Neural crest cell (in vitro differentiated cells): ENCODE measurements at regions not wholly inside any gene's neighbourhood (a gene's known extent, or its start where the extent isn't known, plus 50 kb on each side); places are given as distances from the start of the nearest gene placed in this dataset.

Source experiments
- DNase-seq: peaks from one replicate; pipeline ENCODE4 v3.0.0; 2021; ENCODE audit warnings: low read depth, mixed read lengths, low spot score
- H3K27ac Mint-ChIP-seq: one replicate; pipeline ENCODE4 v1.8.0; 2021; ENCODE audit warnings: mild to moderate bottlenecking, mixed read lengths; ENCODE audit not compliant: unreplicated experiment
- H3K27me3 Mint-ChIP-seq: 2 replicates; pipeline ENCODE4 v1.8.0; 2021; ENCODE audit warnings: low read depth, mild to moderate bottlenecking, mixed read lengths
- H3K36me3 Mint-ChIP-seq: 2 replicates; pipeline ENCODE4 v1.8.0; 2021; ENCODE audit warnings: low read depth, mild to moderate bottlenecking, mixed read lengths
- H3K4me1 Mint-ChIP-seq: 2 replicates; pipeline ENCODE4 v1.8.0; 2021; ENCODE audit warnings: mixed read lengths
- H3K4me3 Mint-ChIP-seq: one replicate; pipeline ENCODE4 v1.8.0; 2021; ENCODE audit warnings: mild to moderate bottlenecking, mixed read lengths
- H3K9me3 Mint-ChIP-seq: 2 replicates; pipeline ENCODE4 v1.8.0; 2021; ENCODE audit warnings: mixed read lengths
- TF ChIP-seq, protein P1 (sequence below): fragments of 200-600 bp; sonication (generic); conservative IDR thresholded peaks from 2 replicates; pipeline ENCODE4 v1.5.0; 2021; ENCODE audit warnings: antibody characterized with exemption, mild to moderate bottlenecking

GRCh38 chr6:91330896-91331295 lies 744.0 kb upstream of the MAP3K7 start:
- Mint-ChIP-seq H3K9me3 (peaks cover 5% of the 10 kb centered on the region), H3K4me1 (peaks cover 8% of the 10 kb centered on the region), H3K4me3 (no peak overlapping the region), H3K36me3 (no peaks in the 10 kb centered on the region), H3K27me3 (no peaks in the 10 kb centered on the region), H3K27ac (no peak overlapping the region)
- TF ChIP-seq, protein P1, sequence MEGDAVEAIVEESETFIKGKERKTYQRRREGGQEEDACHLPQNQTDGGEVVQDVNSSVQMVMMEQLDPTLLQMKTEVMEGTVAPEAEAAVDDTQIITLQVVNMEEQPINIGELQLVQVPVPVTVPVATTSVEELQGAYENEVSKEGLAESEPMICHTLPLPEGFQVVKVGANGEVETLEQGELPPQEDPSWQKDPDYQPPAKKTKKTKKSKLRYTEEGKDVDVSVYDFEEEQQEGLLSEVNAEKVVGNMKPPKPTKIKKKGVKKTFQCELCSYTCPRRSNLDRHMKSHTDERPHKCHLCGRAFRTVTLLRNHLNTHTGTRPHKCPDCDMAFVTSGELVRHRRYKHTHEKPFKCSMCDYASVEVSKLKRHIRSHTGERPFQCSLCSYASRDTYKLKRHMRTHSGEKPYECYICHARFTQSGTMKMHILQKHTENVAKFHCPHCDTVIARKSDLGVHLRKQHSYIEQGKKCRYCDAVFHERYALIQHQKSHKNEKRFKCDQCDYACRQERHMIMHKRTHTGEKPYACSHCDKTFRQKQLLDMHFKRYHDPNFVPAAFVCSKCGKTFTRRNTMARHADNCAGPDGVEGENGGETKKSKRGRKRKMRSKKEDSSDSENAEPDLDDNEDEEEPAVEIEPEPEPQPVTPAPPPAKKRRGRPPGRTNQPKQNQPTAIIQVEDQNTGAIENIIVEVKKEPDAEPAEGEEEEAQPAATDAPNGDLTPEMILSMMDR, result no peak
- DNase-seq, result no peak

- Mint-ChIP-seq H3K4me3 (no peak overlapping the region), H3K27me3 (no peaks in the 10 kb centered on the region), H3K27ac (no peak overlapping the region), H3K9me3 (no peaks in the 10 kb centered on the region), H3K36me3 (no peaks in the 10 kb centered on the region), H3K4me1 (peaks cover 8% of the 10 kb centered on the region)
- TF ChIP-seq, protein P1, result no peak
- no peak for DNase-seq
Measured at GRCh38 chr6:91328241-91328640, 741.4 kb upstream of the MAP3K7 start.

GRCh38 chr6:91324711-91325110 lies 737.8 kb upstream of the MAP3K7 start:
- H3K27me3 Mint-ChIP-seq, result no peaks in the 10 kb centered on the region
- DNase-seq, result no peak
- no peak overlapping the region for H3K27ac Mint-ChIP-seq
- no peaks in the 10 kb centered on the region for H3K9me3 Mint-ChIP-seq
- H3K4me1 Mint-ChIP-seq, result peaks cover 2% of the 10 kb centered on the region
- no peaks in the 10 kb centered on the region for H3K36me3 Mint-ChIP-seq
- TF ChIP-seq, protein P1, result no peak
- H3K4me3 Mint-ChIP-seq, result no peak overlapping the region

GRCh38 chr6:91317984-91318383 lies 731.1 kb upstream of the MAP3K7 start:
- H3K4me1 Mint-ChIP-seq, result no peaks in the 10 kb centered on the region
- H3K9me3 Mint-ChIP-seq, result peaks cover 3% of the 10 kb centered on the region
- no peaks in the 10 kb centered on the region for H3K27me3 Mint-ChIP-seq
- no peaks in the 10 kb centered on the region for H3K36me3 Mint-ChIP-seq
- DNase-seq, result no peak
- no peak overlapping the region for H3K4me3 Mint-ChIP-seq
- H3K27ac Mint-ChIP-seq, result no peak overlapping the region
- TF ChIP-seq, protein P1, result no peak

- no peak for DNase-seq
- TF ChIP-seq, protein P1, result no peak
- no peaks in the 10 kb centered on the region for H3K4me1 Mint-ChIP-seq
- H3K27me3 Mint-ChIP-seq, result no peaks in the 10 kb centered on the region
- H3K4me3 Mint-ChIP-seq, result no peak overlapping the region
- H3K36me3 Mint-ChIP-seq, result no peaks in the 10 kb centered on the region
- no peak overlapping the region for H3K27ac Mint-ChIP-seq
- H3K9me3 Mint-ChIP-seq, result peaks cover 3% of the 10 kb centered on the region
Measured at GRCh38 chr6:91317247-91317835, 730.5 kb upstream of the MAP3K7 start.
